IMR-90 (cell line): ENCODE measurements at regions not wholly inside any gene's neighbourhood (a gene's known extent, or its start where the extent isn't known, plus 50 kb on each side); places are given as distances from the start of the nearest gene placed in this dataset.

Source experiments
- ATAC-seq: fragments of 200-7000 bp; cut with Tn5 transposase; 2 replicates; pipeline ENCODE4 v1.9.1; 2020; ENCODE audit warnings: low read depth, mild to moderate bottlenecking, moderate library complexity
- BruUV-seq: library from RNA; stranded (reverse); fragments of 400-500 nt; replicated peaks from 2 replicates; lab custom pipeline; 2021; lab: Mats Ljungman, UMichigan
- CTCF ChIA-PET: fragments of 300-600 bp; formaldehyde crosslinking; extraction: SDS; loops from one replicate; lab custom pipeline; 2021; ENCODE audit warnings: antibody characterized with exemption; lab: Yijun Ruan, JAX
- POLR2A ChIA-PET: fragments of 300-600 bp; sonication (Branson Sonifier 250); formaldehyde crosslinking; loops from one replicate; lab custom pipeline; 2022; ENCODE audit warnings: antibody characterized with exemption; ENCODE audit not compliant: unreplicated experiment; lab: Charles Lee
- DNase-seq: peaks from one replicate; pipeline ENCODE4 v3.0.0; 2013
- H2AFZ ChIP-seq: replicated peaks from 2 replicates; pipeline ENCODE3; 2013; ENCODE audit warnings: low read length, mild to moderate bottlenecking; ENCODE audit not compliant: poor library complexity
- H2AK5ac ChIP-seq: 2 replicates; pipeline ENCODE4 v1.6.1; 2013; ENCODE audit warnings: low read depth, low read length, inconsistent platforms
- H2AK9ac ChIP-seq: replicated peaks from 2 replicates; pipeline ENCODE3; 2013; ENCODE audit warnings: mild to moderate bottlenecking, low read depth, low read length, moderate library complexity; ENCODE audit not compliant: poor library complexity
- H2BK120ac ChIP-seq: 2 replicates; pipeline ENCODE4 v1.6.1; 2013; ENCODE audit warnings: low read depth, low read length, inconsistent platforms
- H2BK15ac ChIP-seq: 3 replicates; pipeline ENCODE4 v1.6.1; 2013; ENCODE audit warnings: low read depth, low read length, inconsistent platforms
- H2BK20ac ChIP-seq: 2 replicates; pipeline ENCODE4 v1.6.1; 2013; ENCODE audit warnings: low read depth, mild to moderate bottlenecking, inconsistent platforms, low read length, moderate library complexity
- H2BK5ac ChIP-seq: 2 replicates; pipeline ENCODE4 v1.6.1; 2013; ENCODE audit warnings: mild to moderate bottlenecking, low read depth, low read length, inconsistent platforms; ENCODE audit not compliant: poor library complexity, severe bottlenecking
- H3K14ac ChIP-seq: replicated peaks from 2 replicates; pipeline ENCODE4 v1.6.1; 2013; ENCODE audit warnings: low read depth, low read length, inconsistent platforms
- H3K18ac ChIP-seq: 2 replicates; pipeline ENCODE4 v1.6.1; 2013; ENCODE audit warnings: low read depth, low read length, control low read depth
- H3K23ac ChIP-seq: 2 replicates; pipeline ENCODE4 v1.6.1; 2013; ENCODE audit warnings: low read depth, low read length, inconsistent platforms
- H3K27ac ChIP-seq: 2 replicates; pipeline ENCODE4 v1.5.1; 2013; ENCODE audit warnings: mild to moderate bottlenecking, control low read depth, low read length; ENCODE audit not compliant: insufficient read depth
- H3K27me3 ChIP-seq: 2 replicates; pipeline ENCODE4 v1.6.1; 2013; ENCODE audit warnings: low read length; ENCODE audit not compliant: control insufficient read depth, insufficient read depth
- H3K36me3 ChIP-seq: 2 replicates; pipeline ENCODE4 v1.6.1; 2013; ENCODE audit warnings: low read length, mixed read lengths; ENCODE audit not compliant: control insufficient read depth, insufficient read depth
- H3K4ac ChIP-seq: 2 replicates; pipeline ENCODE4 v1.6.1; 2013; ENCODE audit warnings: low read depth, low read length, inconsistent platforms
- H3K4me1 ChIP-seq: 2 replicates; pipeline ENCODE4 v1.6.1; 2013; ENCODE audit warnings: low read length, mixed read lengths; ENCODE audit not compliant: control insufficient read depth, insufficient read depth
- H3K4me2 ChIP-seq: 2 replicates; pipeline ENCODE4 v1.6.1; 2013; ENCODE audit warnings: low read depth, mild to moderate bottlenecking, control low read depth, low read length, moderate library complexity
- H3K4me3 ChIP-seq: 2 replicates; pipeline ENCODE4 v1.5.1; 2013; ENCODE audit warnings: low read depth, mild to moderate bottlenecking, control low read depth, low read length, moderate library complexity; ENCODE audit not compliant: insufficient read depth
- H3K56ac ChIP-seq: 2 replicates; pipeline ENCODE4 v1.6.1; 2013; ENCODE audit warnings: low read length, inconsistent platforms; ENCODE audit not compliant: insufficient read depth; ENCODE audit errors: extremely low read depth
- H3K79me1 ChIP-seq, 2 experiments: 2 replicates each; pipeline ENCODE4 v1.6.1; 2013; ENCODE audit warnings: low read length in 2 of 2, inconsistent platforms in 1 of 2, low read depth in 1 of 2
- H3K9ac ChIP-seq: 2 replicates; pipeline ENCODE4 v1.6.1; 2013; ENCODE audit warnings: low read depth, low read length, control low read depth
- H3K9me1 ChIP-seq: 2 replicates; pipeline ENCODE4 v1.6.1; 2013; ENCODE audit warnings: low read length, inconsistent platforms; ENCODE audit not compliant: insufficient read depth
- H3K9me3 ChIP-seq: 2 replicates; pipeline ENCODE4 v1.6.1; 2013; ENCODE audit warnings: low read length; ENCODE audit not compliant: control insufficient read depth, insufficient read depth
- H4K20me1 ChIP-seq: 2 replicates; pipeline ENCODE4 v1.6.1; 2013; ENCODE audit warnings: low read length, inconsistent platforms; ENCODE audit not compliant: insufficient read depth
- H4K5ac ChIP-seq: 2 replicates; pipeline ENCODE4 v1.6.1; 2013; ENCODE audit warnings: mild to moderate bottlenecking, low read depth, low read length, control low read depth
- H4K8ac ChIP-seq, 2 experiments: 2 replicates each; pipeline ENCODE4 v1.6.1; 2013; ENCODE audit warnings: low read depth in 2 of 2, low read length in 2 of 2, control low read depth in 1 of 2, inconsistent platforms in 1 of 2
- H4K91ac ChIP-seq: 2 replicates; pipeline ENCODE4 v1.6.1; 2013; ENCODE audit warnings: low read depth, low read length, inconsistent platforms; ENCODE audit not compliant: insufficient read depth
- MAFK ChIP-seq: IDR thresholded peaks from 2 replicates; pipeline ENCODE4 v1.6.1; 2012; ENCODE audit warnings: low read depth, low read length, improper control_type of control experiment
- POLR2A ChIP-seq: IDR thresholded peaks from 2 replicates; pipeline ENCODE4 v1.6.1; 2012; ENCODE audit warnings: mild to moderate bottlenecking, low read depth, low read length
- WGBS, 2 experiments: methylation state at CpG; one replicate each; pipeline versions ENCODE4 v1.1.5 to v1.1.7; 2013; ENCODE audit warnings: missing lambda C conversion rate in 2 of 2; ENCODE audit not compliant: insufficient read length in 1 of 2; ENCODE audit errors: extremely low coverage in 2 of 2; 5-methylcytosine and 5-hydroxymethylcytosine counted together
- dilution Hi-C: fragments of 300-500 bp; cut with HindIII; formaldehyde crosslinking; loops from one replicate; pipeline ENCODE4 v1.14.3; 2018; ENCODE audit warnings: low sequenced_read_pairs; ENCODE audit not compliant: unreplicated experiment
- in situ Hi-C: fragments of 300-500 bp; cut with MboI; formaldehyde crosslinking; loops from 3 replicates; pipeline ENCODE4 v1.14.3; 2019; ENCODE audit warnings: low sequenced_read_pairs, inconsistent platforms, mixed read lengths
- intact Hi-C: fragments of 100-400 bp; cut with micrococcal nuclease; formaldehyde crosslinking; loops from 2 replicates; pipeline ENCODE4 v1.10.0; 2022

- Histone ChIP-seq H4K5ac (no peak overlapping the region), H3K56ac (no peak overlapping the region), H4K91ac (no peak overlapping the region), H2BK15ac (no peak overlapping the region), H3K23ac (no peak overlapping the region), H2AFZ (no peak overlapping the region), H2BK120ac (no peak overlapping the region), H3K9ac (no peak overlapping the region), H4K20me1 (no peaks in the 10 kb centered on the region), H4K8ac (no peak overlapping the region), H3K9me1 (no peaks in the 10 kb centered on the region), H2AK9ac (no peak overlapping the region), H3K4me1 (no peaks in the 10 kb centered on the region), H3K9me3 (peaks cover 16% of the 10 kb centered on the region), H3K18ac (no peak overlapping the region), H3K79me1 (no peaks in the 10 kb centered on the region), H3K14ac (no peak overlapping the region), H3K4me3 (no peak overlapping the region), H2AK5ac (no peak overlapping the region), H3K27ac (no peak overlapping the region), H3K36me3 (no peaks in the 10 kb centered on the region), H3K4me2 (no peak overlapping the region), H2BK5ac (no peak overlapping the region), H3K27me3 (no peaks in the 10 kb centered on the region), H3K4ac (no peak overlapping the region), H2BK20ac (no peak overlapping the region)
- ChIA-PET POLR2A (no interaction called here), CTCF (no interaction called here)
- dilution Hi-C loops, result no loop called here
- WGBS, 2 experiments, result no CpG with 5 or more reads among the region's 1 CpG
- no TSS peak for BruUV-seq
- in situ Hi-C loops, result no loop called here
- TF ChIP-seq POLR2A (no peak), MAFK (0 out of 2 replicates have a peak, but pooled peaks have one; percentile 9)
- intact Hi-C loops, result loop anchor here (5.0 kb wide), 1 partner anchor 1955 kb away; no protein-coding TSS in a partner anchor
- DNase-seq (no peak), ATAC-seq (no peak)
Observed at GRCh38 chr5:86011937-86012336, 605.8 kb upstream of the COX7C start.
